Stimulated activated CD8-positive, alpha-beta memory T cell treated with anti-CD3 and anti-CD28 coated beads, Interleukin-15, amount 100 ng/mL, for 48 hours (primary cell): ENCODE measurements at regions not wholly inside any gene's neighbourhood (a gene's known extent, or its start where the extent isn't known, plus 50 kb on each side); places are given as distances from the start of the nearest gene placed in this dataset.

Experiments
- DNase-seq, 2 donors: peaks; one replicate each; pipeline ENCODE4 v3.0.0-alpha.2; 2020; ENCODE audit warnings: low read depth in 2 of 2

DNA sequence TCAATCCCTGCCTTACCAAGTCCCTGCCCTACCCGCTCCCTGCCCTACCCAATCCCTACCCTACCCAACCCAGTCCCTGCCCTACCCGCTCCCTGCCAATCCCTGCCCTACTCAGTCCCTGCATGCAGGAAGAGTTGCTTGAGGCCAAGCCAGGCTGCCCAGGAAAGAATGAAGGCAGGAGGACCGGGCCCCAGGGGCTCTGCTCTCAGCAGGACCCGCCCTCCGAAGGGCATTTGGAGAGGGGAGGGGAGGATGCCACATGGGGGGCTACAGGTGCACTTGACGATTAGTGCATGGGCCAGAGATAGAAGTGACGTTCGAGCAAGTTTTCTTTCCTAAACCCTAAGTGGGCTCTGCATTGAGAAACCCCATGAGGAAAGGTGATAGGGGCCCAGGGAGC is 581.2 kb downstream of the TBC1D22A start:
- no peak for DNase-seq

DNA sequence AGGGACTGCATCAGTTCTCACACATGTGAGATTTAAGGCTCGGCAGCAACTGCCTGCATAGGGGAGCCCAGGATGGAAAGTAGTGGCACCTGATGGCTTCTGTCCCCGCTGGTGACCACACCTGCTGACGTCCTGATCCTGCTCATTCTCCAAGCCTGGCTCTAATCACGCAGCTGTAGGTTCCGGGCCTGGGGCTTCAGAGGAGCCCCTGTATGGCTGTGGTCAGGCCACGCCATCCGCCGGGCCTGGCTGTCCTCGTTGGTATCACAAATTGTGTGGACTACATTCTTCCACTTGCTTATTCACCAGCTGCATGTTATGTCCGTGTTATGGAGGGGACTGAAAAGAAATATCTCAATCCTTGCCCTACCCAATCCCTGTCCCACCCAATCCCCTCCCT is 580.0 kb downstream of the TBC1D22A start:
- DNase-seq: no peak

DNA sequence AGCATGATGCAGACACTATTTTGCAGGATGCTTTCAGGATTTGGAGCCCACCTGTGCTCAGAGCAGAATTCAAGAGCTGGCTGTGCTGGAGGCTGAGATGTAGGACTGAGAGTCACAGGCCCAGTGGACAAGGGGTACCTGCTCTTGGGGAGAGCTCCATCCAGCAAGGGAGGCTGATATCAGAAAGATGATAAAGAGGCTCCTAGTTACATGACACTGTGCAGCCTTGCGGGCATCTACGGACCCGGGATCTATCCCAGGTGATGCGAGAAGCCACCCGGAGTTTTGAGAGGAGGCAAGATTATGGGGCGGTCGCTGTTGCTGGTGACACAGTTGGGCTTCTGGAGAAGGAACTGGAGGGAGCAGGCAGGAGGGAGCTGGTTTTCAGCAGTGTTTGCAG is 579.0 kb downstream of the TBC1D22A start:
- DNase-seq: no peak

DNA sequence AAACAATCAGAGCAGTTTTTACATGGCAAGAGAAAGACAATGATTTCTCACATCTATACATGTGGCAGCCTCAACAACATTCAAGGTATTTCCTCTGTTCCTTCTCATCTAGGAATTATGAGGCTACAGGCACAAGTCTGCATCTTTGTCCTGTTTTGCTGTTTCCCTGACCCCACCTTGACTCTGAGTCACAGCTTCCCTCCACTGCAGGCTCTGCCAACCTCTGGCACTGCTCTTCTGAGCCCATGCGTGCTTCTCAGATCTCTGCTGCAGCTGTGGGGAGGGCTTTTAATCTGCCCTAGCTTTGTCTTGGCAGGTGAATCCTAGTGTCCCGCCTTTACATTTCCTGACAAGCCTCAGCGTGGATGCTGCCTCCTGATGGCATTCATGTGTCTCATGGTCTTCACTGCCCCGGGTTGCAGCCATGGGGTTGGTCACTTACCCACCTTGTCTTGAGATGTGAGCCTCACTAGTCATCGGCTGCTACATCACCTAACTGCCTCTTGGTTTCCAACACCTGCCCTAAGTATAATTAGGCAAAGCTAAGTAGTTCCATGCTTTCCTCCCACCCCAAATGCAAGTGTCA is 578.5 kb downstream of the TBC1D22A start:
- DNase-seq: no peak

DNA sequence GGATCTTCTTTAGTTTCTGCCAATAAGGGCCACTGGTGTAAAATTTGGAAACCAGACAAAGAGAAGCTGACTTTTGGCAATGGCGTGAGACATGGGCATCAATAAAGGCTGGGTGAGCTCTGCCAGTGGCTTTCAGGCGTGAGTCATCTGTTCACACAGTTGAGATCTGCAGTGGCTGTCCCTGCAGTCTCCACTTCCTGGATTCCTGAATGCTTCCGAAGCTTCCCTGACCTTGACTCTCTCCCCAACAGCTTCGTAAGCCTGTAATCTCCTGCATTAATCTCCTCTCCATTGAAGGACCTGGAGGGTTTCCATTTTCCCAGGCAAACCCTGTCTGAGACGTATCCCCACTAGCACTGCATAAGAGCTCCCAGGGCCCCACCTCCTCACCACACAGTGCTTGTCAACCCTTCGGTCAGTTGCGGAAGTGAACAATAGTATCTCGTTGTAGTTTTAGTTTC is 574.7 kb downstream of the TBC1D22A start:
- no peak for DNase-seq

DNA sequence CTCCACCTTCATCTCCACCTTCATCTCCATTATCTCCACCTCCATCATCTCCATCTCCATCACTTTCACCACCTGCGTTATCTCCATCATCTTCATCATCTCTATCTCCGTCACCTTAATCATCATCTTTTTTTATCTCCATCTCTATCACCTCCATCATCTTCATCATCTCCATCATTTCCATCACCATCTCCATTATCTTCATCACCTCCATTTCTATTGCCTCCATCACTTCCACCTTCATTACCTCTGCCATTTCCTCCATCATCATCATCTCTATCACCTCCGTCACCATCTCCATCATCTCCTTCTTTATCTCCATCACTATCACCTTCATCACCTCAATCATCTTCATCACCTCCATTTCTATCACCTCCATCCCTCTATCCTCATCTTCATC is 573.5 kb downstream of the TBC1D22A start:
- no peak for DNase-seq

DNA sequence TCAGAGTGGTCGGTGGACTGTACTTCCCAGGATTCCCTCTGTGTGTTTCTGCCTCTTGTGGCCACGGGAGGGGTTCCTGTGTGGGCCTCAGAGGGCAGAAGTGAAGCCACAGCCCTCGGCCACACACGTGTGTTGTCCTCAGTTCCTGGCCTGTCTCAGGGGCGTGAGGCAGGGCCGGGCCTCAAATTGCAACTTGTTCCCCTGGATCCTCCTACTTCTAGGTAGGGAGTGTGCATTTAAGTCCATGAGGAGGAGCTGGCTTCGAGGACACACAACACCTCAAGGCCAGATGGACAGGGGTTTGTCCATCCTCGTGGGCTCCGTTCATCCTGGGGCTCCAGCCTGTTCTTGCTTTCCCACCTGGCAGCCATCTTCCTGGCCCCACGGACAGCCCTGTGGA is 573.0 kb downstream of the TBC1D22A start:
- DNase-seq: no peak

DNA sequence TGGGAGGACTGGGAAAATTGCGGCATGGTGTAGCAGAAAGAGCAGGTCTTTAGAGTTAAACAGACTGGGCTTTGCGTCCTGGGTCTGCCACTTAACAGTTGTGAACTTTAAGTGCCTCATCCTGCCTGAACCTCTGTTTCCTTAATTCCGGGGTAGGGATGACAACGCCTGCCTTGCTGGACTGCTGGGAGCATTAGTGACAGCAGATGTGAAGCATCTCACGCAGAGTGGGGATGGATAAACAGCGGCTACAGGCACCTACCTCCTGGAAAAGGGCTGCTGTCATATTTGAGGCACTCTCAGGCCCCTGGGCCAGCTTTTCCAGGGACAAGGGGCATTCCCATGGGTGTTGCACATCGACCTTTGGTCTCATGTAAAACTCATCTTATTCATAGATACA is 572.2 kb downstream of the TBC1D22A start:
- no peak for DNase-seq

DNA sequence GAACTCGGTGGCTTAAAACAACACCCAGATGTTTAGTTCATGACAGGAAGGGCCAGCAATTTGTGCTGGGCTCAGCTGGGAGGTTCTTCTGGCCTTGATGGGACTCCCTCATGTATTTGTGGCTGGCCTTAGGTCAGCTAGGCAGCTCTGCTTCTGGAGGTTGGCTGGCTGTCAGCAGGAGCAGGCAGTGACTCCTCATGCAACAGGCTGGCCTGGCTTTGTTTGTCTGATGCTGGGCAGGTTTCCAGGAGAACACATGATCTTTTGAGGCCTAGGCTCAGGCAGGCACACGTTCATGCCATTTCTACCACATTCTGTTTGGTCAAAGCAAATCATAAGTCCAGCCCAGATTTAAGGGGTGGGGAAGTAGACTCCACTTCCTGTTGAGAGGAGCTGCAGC is 571.2 kb downstream of the TBC1D22A start:
- no peak for DNase-seq

DNA sequence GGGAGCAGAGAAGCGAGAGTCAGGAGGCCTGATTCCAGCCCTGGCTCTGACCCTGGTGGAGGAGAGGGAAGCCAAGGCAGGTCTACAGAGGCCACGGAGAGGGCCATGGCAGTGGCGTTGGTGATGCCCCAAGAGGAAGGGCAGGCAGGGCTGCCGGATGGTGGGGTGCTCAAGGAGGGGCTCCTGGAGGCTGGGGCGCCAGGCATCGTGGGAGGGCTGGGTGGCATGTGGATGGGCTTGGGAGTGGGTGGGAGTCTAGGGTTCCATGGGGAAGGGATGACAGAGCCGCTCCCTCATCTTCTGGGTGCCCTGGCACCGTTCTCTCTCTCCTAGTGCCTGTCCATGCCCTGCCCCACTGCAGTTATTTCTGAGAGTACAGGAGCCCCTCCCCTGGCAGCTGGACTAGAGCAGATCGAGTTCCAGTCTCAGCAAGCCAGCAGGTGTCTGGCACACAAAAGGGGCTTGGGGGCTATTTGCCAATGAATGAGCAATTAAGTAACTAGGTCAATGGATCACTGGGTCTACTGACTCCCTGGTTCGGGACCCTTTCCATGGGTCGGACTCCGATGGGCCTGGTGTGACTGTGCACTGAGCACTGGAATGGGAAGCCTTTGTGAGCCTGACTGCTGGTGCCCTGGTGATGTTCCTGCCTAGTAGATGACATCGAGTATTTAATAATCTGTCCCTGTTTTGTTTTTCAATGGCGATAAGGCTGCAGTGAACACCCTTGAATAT is 570.0 kb downstream of the TBC1D22A start:
- no peak for DNase-seq

DNA sequence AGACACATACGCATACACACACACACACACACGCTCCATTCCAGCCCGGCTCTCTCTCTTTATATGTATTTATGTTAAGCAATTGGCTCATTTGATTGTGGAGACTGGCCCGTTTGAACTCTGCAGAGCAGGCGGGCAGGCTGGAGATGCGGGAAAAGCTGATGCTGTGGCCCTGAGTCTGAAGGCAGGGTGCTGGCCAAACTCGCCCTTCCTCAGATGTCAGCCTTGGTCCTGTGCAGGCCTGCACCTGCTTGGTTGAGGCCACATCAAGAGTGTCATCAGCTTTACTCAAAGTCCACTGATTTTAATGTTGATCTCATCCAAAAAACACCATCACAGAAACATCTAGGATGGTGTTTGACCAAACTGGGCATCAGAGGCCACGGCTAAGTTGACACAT is 569.3 kb downstream of the TBC1D22A start:
- no peak for DNase-seq

DNA sequence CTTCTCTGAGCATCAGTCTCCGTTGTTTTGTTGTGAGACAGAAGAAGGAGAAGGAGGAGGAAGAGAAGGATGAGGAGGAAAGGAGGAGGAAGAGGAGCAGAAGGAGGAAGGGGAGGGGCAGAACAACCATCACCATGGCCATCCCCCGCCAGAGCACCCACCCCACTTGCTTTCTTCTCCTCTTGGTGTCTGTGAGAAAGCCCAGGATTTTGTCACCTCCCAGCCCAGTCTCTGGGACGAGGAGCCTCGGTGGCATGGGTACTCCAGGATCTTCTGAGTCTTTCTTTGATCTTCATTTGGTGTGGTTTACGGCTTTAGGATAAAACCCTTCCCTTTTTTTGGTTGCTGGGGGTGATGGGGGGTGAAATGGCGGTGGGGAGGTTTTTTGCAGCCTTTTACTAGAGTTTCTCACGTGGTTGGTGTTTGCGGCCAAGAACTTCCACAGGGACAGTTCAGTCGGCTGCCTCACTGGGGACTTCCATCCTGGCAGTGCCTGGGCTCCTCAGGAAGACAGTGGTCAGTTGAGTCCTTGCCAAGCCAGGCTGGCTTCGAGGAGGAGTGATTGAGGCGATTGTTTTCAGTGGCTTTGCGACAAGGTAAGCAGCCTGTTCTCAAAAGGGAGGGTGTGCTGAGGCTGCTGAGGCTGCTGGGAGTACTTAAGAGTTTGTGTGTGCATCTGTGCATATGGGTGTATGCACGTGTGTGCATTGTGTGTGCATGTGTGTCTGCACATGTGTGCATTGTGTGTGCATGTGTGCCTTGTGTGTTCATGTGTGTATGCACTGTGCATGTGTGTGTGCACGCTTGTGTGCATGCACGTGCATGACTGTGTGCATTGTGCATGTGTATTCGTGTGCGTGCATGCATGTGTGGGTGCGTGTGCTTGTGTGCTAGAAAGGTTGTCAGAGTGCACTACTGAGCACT is 567.5 kb downstream of the TBC1D22A start:
- no peak for DNase-seq

DNA sequence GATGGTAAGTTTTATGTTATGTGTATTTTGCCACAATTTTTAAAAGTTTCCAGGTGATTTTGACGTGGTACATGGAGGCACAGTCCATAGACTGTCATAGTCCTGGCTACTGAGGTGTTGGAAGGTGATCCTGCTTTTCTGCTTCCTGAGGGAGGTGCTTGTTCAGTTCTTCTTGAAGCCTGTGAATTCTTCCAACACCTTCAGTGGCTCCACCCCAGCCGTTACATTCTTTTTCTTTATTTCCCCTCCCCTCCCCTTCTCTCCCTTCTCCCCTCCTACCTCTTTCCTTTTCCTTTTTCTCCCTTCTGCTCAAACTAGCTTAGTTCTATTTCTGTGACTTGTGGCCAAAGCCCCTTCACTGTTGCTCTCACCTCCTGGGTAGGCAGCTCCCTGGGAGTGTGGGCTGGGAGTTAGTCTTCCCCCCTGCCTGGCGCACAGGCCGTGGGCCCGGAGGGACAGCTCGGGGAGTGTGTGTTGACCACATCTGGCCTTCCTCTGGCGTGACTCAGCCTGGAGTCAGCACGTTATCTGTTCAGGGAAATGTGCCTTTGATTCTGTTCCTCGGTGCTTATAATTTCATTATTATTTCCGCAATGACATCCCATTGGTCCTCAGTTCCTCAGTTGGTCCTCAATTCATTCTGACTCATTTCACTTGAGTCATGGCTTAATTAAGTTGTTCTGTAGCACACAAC is 566.2 kb downstream of the TBC1D22A start:
- DNase-seq: no peak

DNA sequence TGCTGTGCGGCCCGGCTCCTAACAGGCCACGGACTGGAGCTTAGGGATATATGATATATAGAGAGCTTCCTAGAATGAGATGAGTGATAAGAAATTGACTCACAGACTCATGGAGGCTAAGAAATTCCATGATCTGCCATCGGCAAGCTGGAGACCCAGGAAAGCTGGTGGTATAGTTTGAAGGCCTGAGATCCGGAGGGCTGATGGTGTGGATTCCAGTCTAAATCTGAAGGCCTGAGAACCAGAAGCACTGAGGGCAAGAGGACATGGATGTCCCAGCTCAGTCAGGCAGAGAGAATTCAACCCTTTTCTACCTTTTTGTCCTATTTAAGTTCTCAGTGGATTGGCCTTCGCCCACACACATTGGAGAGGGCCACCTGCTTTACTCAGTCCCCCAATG is 564.8 kb downstream of the TBC1D22A start:
- no peak for DNase-seq

DNA sequence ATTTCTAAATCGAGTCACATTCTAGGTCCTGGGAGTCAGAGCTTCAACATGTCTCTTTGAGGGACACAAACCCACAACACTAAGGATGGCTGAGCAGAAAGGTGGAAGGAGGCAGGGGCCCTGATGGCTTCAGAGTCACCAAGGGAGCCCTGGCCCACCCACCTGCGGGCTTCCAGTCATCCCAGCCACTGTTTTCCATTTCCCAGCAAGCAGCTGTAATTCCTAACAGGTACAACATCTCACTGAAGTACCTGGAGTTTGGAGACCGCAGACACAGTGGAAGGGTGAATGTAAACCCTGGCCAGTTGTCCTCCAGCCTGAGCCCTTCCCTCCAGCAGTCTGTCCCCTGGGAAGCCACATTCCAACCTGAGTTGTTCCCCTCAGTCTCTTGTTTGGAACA is 562.8 kb downstream of the TBC1D22A start:
- DNase-seq: no peak

DNA sequence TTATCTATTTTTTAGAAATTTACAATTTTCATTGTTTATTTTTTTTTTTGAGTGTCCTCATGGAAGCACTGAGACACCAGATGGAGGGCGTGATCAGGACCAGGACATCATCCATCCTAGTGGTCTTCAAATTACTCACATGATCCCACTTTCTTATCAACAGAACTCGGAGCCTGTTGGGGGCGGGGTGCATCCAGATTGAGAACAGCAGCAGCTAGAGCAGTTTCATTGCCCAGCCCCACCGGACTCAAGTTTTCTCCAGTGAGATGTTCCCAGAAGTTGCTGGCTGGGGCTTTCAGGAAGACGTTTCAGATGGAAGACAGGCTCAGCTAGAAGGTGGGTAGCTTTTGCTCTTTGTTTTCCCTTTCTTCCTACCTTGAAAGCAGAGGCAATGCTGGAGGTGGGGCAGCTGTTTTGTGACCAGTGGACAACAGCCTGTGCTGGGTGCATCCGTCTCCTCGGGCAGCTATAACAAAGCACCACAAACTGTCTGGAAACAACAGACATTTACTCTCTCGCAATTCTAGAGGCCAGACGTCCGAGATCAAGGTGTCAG is 562.1 kb downstream of the TBC1D22A start:
- no peak for DNase-seq

DNA sequence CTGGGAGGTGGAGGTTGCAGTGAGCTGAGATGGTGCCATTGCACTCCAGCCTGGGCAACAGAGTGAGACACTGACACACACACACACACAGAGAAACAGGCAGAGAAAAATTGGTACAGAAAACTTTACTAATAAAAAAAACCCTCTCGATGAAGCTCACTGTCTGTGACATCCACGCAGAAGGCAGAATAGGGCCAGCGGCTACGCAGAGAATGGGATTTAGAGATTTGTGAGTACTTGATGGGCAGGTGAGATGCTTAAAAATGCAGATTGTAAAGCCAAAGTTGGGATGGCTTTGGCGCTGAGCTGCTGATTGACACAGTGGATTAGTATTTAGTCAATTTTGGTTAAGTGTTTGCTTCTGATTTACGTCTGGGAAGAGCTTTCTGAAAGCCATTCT is 561.1 kb downstream of the TBC1D22A start:
- DNase-seq: no peak

DNA sequence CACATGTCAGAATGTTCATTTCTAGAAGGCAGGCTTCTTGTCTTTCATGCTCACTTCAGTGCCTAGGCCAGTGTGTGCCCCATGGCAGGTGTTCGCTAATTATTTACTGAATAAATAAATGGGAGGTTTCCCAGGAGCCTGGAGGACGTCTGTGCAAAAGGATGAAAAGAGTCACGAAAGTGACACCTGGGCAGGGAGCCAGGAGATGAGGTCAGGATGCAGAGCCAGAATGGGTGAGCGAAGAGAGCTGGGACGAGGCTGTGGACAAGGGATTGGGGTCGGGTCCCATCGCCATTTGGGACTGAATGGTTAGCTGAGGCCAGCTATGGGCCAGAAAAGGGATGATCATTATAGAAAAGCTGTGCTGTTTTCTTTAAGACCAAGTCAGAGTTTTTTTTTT is 560.4 kb downstream of the TBC1D22A start:
- no peak for DNase-seq

DNA sequence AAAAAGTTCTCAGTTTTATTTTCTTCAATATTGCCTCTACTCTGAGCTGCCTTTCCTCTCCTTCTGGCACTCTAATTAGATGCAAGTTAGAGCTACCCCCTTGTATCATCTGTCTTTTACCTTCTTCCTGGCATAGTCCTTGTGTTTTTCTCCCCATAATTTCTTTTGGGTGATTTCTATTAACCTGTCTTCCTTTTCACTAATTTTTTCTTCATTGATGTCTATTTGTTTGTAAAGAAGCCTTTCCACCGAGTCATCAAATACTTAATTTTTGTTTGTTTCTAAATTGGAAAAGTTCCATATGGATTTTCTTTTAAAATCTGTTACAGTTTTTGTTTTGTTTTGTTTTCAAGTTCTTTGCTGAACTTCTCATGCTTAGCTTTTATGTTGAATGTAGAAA is 558.1 kb downstream of the TBC1D22A start:
- DNase-seq: no peak

DNA sequence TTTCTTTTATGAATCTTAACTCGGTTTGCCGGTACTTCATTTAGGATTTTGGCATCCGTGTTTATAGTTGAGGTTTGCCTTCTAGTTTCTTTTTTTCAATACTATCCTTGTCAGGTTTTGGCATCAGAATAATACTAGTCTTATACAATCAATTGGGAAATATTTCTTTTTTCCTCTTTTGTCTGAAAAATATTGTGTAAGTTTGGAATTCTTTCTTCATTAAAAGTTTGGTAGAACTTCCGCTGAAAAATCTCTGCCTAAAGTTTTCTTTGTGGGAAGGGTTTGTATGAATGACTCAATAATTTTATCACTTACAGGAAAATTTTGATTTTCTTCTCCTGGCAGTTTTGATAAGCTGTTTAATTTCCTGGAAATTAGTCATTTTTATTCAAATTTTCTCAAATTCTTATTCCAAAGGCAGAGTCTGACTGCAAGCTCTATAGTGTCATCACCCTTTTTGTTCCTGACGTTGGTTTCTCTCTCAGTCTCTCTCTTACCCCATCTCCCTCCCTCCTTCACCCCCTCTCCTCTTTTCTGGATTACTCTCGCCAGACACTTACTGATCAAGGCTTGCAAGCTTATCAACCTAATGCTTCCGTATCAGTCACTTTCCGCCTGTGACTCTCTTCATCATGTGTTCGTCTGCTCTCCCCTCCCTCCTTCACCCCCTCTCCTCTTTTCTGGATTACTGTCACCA is 555.7 kb downstream of the TBC1D22A start:
- DNase-seq: no peak

DNA sequence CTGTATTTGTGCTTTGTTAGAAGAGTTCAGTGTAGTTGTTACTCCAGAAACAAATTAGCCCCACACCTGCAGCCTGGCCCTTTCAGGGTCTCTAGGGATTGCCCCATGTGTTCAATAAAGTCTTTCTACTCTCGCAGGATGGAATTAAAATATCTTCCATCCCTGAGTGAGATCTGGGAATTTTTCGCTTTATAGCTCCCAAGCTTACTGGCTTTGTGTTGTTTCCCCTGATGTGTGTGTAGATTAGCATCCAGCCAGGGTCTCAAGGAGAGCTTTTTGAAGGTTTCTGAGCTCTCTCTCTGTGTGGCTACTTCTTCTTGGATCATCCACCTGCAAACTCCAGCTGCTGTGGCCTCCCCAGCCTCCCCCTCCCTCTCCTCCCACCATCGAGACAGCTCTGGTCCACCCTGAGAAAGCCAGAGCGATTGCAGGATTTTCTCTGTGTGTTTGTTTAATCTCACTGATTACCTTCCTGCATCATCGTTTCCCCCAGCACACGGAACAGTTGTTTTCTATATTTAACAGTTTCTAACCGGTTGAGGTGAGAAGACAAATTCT is 553.5 kb downstream of the TBC1D22A start:
- no peak for DNase-seq
